HG03565 (cell line): ENCODE measurements at regions not wholly inside any gene's neighbourhood (a gene's known extent, or its start where the extent isn't known, plus 50 kb on each side); places are given as distances from the start of the nearest gene placed in this dataset.

Experiments used
- ATAC-seq: cut with Tn5 transposase; IDR thresholded peaks from one replicate; pipeline ENCODE4 v1.9.1; 2021; ENCODE audit warnings: mild to moderate bottlenecking, moderate library complexity; ENCODE audit not compliant: unreplicated experiment

- no peak for ATAC-seq
Measured at GRCh38 chr12:77777274-77777673, 53.4 kb upstream of the NAV3 start.

DNA sequence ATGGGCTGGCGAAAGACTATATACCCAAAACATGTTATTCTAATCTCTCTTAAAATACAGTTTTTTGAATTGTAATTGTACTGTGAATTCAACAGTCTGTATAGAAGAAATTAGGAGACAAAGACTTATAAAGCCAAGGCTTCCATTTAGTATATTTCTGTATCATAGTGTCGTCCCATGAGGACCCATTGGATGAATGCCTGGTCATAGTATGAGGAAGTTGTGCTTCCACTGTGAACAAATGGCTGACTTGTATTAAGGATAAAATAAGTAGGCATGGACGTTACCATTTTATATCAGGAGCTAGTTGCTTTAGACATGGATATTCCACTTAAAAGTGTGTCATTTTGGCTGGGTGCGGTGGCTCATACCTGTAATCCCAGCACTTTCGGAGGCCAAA, 55.9 kb upstream of the NAV3 start:
- no peak for ATAC-seq

GRCh38 chr12:77772676-77773298, 57.9 kb upstream of the NAV3 start:
- ATAC-seq = no peak

- no peak for ATAC-seq
Measured at GRCh38 chr12:77768558-77768957, 62.1 kb upstream of the NAV3 start.

DNA sequence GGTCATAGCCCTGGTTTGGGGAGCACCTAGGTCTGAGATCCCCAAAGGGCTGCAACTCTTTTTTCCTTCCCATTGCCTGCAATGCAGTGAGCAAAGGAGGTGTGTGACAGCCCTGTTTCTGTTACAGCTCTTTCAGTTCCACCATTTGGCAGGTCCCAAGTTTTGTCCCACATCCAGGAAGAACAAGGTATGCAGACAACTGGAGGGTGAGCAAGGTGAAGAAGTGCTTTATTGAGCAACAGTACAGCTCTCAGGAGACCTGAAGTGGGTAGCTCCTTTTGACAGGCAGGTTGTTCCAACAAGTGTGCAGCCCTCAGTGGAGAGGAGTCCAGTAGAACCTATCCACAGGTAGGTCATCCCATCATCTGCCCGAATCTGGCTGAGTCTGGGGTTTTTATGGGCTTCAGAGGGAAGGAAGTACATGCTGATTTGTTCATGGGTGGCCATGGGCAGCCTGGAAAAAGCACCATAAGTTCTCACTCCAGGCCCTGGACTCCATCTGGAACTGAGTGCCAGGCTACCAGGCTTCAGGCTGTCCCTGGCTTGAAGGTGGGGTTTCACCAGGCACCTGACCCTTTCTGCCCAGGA, 62.8 kb upstream of the NAV3 start:
- ATAC-seq = no peak

- ATAC-seq = no peak
Measured at GRCh38 chr12:77767335-77767734, 63.4 kb upstream of the NAV3 start.

DNA sequence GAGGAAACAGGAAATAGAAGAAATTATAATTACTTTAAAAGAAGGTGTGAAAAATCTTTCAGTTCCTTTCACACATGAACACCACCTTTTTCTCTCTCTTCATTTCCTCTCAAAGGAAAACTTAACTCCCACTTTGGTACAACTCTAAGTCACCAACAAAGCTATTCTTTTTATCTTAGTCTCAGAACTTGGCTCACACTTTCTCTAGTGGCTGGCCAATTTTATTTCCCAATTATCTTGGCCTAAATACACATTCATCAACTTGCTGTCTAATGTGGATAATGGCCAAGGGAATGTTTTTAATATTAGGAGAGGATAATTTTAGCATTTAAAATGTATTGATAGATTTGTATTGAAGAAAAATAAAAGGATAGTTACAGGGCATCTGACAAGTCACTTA, 64.5 kb upstream of the NAV3 start:
- ATAC-seq = no peak

- ATAC-seq = no peak
Measured at GRCh38 chr12:77761286-77761685, 69.4 kb upstream of the NAV3 start.

- no peak for ATAC-seq
Measured at GRCh38 chr12:77760271-77761025, 70.2 kb upstream of the NAV3 start.

DNA sequence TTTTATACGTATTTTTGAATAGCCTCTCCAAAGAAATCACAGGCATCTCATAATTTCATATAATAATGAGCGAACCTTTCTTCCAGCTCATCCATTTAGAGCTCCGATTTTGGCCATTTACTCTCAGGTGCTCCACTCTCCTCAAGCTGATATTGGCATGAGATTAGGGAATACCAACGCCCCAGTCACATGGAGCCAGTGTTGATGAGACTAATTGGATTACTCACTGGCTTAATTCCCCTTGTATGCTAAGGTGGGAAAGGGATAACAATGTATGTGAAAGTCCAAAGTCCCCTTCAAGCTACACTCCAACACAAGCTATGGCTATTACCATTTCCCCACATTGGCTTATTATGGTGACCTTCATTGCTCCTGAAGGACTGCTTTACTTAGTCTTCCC, 76.6 kb upstream of the NAV3 start:
- ATAC-seq = no peak

- no peak for ATAC-seq
Measured at GRCh38 chr12:77751939-77752338, 78.8 kb upstream of the NAV3 start.

DNA sequence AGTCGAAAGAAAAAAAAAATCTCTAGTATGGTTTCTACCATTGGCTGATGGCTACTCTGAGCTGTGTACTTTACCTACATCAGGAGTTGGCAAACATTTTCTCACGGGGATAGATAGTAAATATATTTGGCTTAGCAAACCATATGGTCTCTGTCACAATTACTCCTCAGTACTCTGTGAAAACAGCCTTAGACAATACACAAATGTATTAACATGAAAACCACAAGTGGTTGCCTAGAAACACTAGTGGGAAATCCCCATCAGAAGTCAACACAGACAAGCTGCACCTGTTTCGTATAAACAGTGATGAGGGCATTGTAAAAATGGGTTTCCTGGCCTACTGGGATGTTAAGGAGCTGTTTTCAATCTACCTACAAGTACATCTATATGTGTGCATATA, 84.6 kb upstream of the NAV3 start:
- ATAC-seq = peak; percentile 100

DNA sequence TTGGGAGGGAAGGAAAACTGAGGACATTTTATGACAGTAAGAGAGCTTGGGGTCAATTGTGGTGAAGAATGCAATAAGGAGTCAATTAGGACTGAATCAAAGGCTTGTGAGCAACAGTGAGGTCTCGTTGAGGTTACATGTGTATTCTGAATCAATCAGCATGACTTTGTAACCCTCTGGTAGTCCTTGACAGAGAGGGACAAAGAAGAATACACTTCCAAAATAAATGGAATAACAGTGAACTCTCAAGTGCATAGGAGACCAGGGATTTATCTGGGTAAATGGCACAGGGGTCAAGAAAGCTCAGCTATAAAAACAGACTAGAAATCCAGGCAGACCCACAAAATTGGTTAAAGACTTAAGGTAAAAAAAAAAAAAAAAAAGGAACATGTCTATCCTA, 85.1 kb upstream of the NAV3 start:
- ATAC-seq = no peak

DNA sequence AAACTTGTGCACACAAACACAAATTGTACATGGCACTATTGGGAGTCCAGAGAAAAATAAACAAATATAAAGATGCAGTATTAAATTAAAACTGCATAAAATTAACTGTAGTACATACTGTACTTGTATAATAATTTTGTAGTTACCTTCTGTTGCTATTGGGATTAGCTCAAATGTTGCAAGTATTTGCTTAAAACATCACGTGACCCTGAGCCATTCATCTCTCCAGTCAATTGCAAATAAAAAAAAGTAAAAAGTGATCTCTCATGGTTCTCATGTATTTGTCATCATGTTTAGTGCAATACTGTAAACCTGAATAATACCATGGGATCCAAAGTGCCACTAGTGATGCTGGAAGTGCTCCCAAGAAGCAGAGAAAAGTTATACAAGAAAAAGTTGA, 88.1 kb upstream of the NAV3 start:
- no peak for ATAC-seq

DNA sequence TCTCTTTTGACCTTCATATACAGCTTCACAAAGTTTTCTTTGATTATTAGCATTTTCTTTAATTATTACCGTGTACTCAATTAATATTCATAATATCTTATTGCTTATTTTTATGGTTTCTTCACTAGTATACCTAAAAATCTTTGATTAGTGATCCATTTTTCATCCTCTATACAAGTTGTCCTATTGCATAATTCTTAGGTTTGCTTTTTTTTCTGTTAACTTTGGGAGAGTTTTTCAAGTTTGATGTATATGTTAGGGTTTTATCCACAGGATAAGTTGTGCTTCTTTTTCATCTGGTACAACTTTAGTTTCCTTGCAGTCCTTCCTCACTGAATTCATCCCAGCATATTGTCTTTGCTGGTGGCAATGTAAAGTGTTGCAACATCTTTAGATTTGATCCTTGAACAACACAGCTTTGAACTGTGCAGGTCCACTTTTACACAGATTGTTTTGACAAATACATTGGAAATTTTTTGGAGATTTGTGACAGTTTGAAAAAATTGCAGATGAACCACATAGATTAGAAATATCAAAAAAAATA, 88.6 kb upstream of the NAV3 start:
- ATAC-seq = no peak

- ATAC-seq = no peak
Measured at GRCh38 chr12:77736219-77736965, 94.3 kb upstream of the NAV3 start.

GRCh38 chr12:77734214-77734883, 96.3 kb upstream of the NAV3 start:
- no peak for ATAC-seq

- no peak for ATAC-seq
Measured at GRCh38 chr12:77728018-77728417, 102.7 kb upstream of the NAV3 start.

- no peak for ATAC-seq
Measured at GRCh38 chr12:77727442-77728001, 103.2 kb upstream of the NAV3 start.

DNA sequence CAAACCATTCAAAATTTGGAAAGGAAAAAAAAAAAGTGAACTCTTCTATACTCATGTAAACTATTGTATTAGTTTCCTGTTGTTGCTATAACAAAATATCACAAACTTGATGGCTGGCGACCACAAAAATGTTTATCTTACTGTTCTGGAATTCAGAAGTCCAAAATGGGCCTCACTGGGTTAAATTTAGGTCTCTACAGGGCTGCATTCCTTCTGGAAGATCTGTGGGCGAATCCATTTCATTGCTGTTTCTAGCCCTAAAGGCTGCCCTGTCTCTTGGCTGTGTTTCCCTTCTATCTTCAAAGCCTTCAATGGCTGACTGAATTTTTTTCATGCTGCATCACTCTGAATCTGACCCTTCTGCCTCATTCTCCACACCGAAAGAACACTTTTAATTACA, 105.1 kb upstream of the NAV3 start:
- ATAC-seq = no peak
